Parathyroid adenoma (tissue), 2 donors: ENCODE measurements at regions not wholly inside any gene's neighbourhood (a gene's known extent, or its start where the extent isn't known, plus 50 kb on each side); places are given as distances from the start of the nearest gene placed in this dataset.

Source experiments
- H2AFZ ChIP-seq: fragments of 300-600 bp; sonication (generic); one replicate; pipeline ENCODE4 v1.7.0; 2017; ENCODE audit warnings: antibody characterized with exemption, mild to moderate bottlenecking
- H3K27ac ChIP-seq: fragments of 300-600 bp; sonication (generic); one replicate; pipeline ENCODE4 v1.7.0; 2017
- H3K27me3 ChIP-seq: fragments of 300-600 bp; sonication (generic); one replicate; pipeline ENCODE4 v1.7.0; 2017; ENCODE audit warnings: low read length; ENCODE audit not compliant: control insufficient read depth, insufficient read depth
- H3K36me3 ChIP-seq: fragments of 300-600 bp; sonication (generic); one replicate; pipeline ENCODE4 v1.7.0; 2017; ENCODE audit warnings: low read length; ENCODE audit not compliant: control insufficient read depth, insufficient read depth
- H3K4me1 ChIP-seq: fragments of 300-600 bp; sonication (generic); one replicate; pipeline ENCODE4 v1.7.0; 2017; ENCODE audit warnings: control low read depth
- H3K4me2 ChIP-seq: fragments of 300-600 bp; sonication (generic); one replicate; pipeline ENCODE4 v1.7.0; 2017; ENCODE audit warnings: low read length
- H3K4me3 ChIP-seq: fragments of 300-600 bp; sonication (generic); one replicate; pipeline ENCODE4 v1.7.0; 2017; ENCODE audit warnings: low read depth, low read length
- H3K79me2 ChIP-seq: fragments of 300-600 bp; sonication (generic); one replicate; pipeline ENCODE4 v1.7.0; 2017; ENCODE audit warnings: control low read depth
- H3K9ac ChIP-seq: fragments of 300-600 bp; sonication (generic); one replicate; pipeline ENCODE4 v1.7.0; 2017; ENCODE audit warnings: mild to moderate bottlenecking
- H3K9me3 ChIP-seq: fragments of 300-600 bp; sonication (generic); one replicate; pipeline ENCODE4 v1.7.0; 2017; ENCODE audit warnings: low read length; ENCODE audit not compliant: control insufficient read depth
- TF ChIP-seq, protein P1 (sequence below): fragments of 300-600 bp; sonication (generic); IDR thresholded peaks from one replicate; pipeline ENCODE4 v1.7.0; 2017; ENCODE audit warnings: antibody characterized with exemption, mild to moderate bottlenecking
- donor health status: primary hyperparathyroidism.

DNA sequence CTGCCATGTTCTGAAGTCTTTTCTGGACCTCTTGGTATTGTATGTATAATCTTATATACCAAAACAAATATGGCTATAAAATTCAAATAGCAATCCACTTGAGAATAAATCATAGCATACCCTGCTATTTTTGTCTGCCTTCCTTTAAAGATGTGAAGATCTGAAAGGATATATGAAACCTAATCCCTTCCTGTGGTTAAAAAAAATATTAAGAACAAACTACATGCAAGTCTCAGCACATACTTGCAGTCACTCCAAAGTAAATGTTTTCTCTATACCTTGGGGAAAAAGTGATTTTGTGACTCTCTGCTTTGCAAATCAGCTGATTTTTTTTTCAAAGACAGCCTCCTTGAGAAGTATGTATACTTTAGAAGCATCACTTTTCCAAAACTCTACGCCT is 322.9 kb downstream of the ANKRD50 start:
- Histone ChIP-seq H3K4me3 (no peak overlapping the region), H3K79me2 (no peaks in the 10 kb centered on the region), H3K9me3 (no peaks in the 10 kb centered on the region), H3K4me2 (no peak overlapping the region), H3K9ac (no peak overlapping the region), H3K4me1 (no peaks in the 10 kb centered on the region), H3K36me3 (no peaks in the 10 kb centered on the region), H2AFZ (no peak overlapping the region), H3K27me3 (no peaks in the 10 kb centered on the region), H3K27ac (no peak overlapping the region)
- TF ChIP-seq, protein P1, sequence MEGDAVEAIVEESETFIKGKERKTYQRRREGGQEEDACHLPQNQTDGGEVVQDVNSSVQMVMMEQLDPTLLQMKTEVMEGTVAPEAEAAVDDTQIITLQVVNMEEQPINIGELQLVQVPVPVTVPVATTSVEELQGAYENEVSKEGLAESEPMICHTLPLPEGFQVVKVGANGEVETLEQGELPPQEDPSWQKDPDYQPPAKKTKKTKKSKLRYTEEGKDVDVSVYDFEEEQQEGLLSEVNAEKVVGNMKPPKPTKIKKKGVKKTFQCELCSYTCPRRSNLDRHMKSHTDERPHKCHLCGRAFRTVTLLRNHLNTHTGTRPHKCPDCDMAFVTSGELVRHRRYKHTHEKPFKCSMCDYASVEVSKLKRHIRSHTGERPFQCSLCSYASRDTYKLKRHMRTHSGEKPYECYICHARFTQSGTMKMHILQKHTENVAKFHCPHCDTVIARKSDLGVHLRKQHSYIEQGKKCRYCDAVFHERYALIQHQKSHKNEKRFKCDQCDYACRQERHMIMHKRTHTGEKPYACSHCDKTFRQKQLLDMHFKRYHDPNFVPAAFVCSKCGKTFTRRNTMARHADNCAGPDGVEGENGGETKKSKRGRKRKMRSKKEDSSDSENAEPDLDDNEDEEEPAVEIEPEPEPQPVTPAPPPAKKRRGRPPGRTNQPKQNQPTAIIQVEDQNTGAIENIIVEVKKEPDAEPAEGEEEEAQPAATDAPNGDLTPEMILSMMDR: no peak

- no peaks in the 10 kb centered on the region for H3K4me1 ChIP-seq
- H3K79me2 ChIP-seq: no peaks in the 10 kb centered on the region
- H3K4me3 ChIP-seq: no peak overlapping the region
- H3K4me2 ChIP-seq: no peak overlapping the region
- H3K9ac ChIP-seq: no peak overlapping the region
- H2AFZ ChIP-seq: no peak overlapping the region
- no peaks in the 10 kb centered on the region for H3K36me3 ChIP-seq
- no peaks in the 10 kb centered on the region for H3K27me3 ChIP-seq
- H3K9me3 ChIP-seq: no peaks in the 10 kb centered on the region
- TF ChIP-seq, protein P1: no peak
- no peak overlapping the region for H3K27ac ChIP-seq
Observed at GRCh38 chr4:124390861-124391260, 321.7 kb downstream of the ANKRD50 start.

DNA sequence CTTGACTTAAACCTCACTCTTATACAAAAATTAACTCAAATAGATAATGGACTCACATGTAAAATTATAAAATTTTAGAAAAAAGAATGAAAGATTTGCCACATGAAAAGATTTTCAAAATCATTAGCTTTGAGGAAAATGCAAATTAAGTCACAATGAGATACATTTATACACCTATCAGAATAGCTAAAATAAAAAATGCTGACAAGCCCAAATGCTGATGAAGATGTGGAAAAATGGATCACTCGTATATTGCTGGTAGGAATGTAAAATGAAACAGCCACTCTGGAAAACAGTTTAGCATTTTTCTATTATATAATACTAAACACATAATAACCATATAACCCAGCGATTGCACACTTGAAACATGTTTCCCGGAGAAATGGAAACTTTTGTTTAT is 316.2 kb downstream of the ANKRD50 start:
- Histone ChIP-seq H3K27me3 (no peaks in the 10 kb centered on the region), H3K4me3 (no peak overlapping the region), H3K4me2 (no peak overlapping the region), H3K27ac (no peak overlapping the region), H3K36me3 (no peaks in the 10 kb centered on the region), H3K4me1 (no peaks in the 10 kb centered on the region), H3K9me3 (no peaks in the 10 kb centered on the region), H3K9ac (no peak overlapping the region), H3K79me2 (no peaks in the 10 kb centered on the region), H2AFZ (no peak overlapping the region)
- TF ChIP-seq, protein P1: no peak

- Histone ChIP-seq H2AFZ (no peak overlapping the region), H3K27me3 (no peaks in the 10 kb centered on the region), H3K4me3 (no peak overlapping the region), H3K4me1 (no peaks in the 10 kb centered on the region), H3K9me3 (no peaks in the 10 kb centered on the region), H3K27ac (no peak overlapping the region), H3K36me3 (no peaks in the 10 kb centered on the region), H3K4me2 (no peak overlapping the region), H3K9ac (no peak overlapping the region), H3K79me2 (no peaks in the 10 kb centered on the region)
- TF ChIP-seq, protein P1: no peak
Observed at GRCh38 chr4:124401606-124402005, 310.9 kb downstream of the ANKRD50 start.

GRCh38 chr4:124409044-124409443 is 303.5 kb downstream of the ANKRD50 start:
- TF ChIP-seq, protein P1: no peak
- H3K4me2 ChIP-seq: no peak overlapping the region
- no peaks in the 10 kb centered on the region for H3K79me2 ChIP-seq
- H3K9me3 ChIP-seq: no peaks in the 10 kb centered on the region
- no peaks in the 10 kb centered on the region for H3K4me1 ChIP-seq
- H3K4me3 ChIP-seq: no peak overlapping the region
- no peak overlapping the region for H3K27ac ChIP-seq
- H2AFZ ChIP-seq: no peak overlapping the region
- no peak overlapping the region for H3K9ac ChIP-seq
- H3K27me3 ChIP-seq: no peaks in the 10 kb centered on the region
- H3K36me3 ChIP-seq: no peaks in the 10 kb centered on the region
